NCI-H748 (cell line): ENCODE measurements at regions not wholly inside any gene's neighbourhood (a gene's known extent, or its start where the extent isn't known, plus 50 kb on each side); places are given as distances from the start of the nearest gene placed in this dataset.

Source experiments
- DNase-seq: peaks from one replicate; lab custom pipeline; 2025; ENCODE audit not compliant: unreplicated experiment; lab: John Stamatoyannopoulos, UW

DNA sequence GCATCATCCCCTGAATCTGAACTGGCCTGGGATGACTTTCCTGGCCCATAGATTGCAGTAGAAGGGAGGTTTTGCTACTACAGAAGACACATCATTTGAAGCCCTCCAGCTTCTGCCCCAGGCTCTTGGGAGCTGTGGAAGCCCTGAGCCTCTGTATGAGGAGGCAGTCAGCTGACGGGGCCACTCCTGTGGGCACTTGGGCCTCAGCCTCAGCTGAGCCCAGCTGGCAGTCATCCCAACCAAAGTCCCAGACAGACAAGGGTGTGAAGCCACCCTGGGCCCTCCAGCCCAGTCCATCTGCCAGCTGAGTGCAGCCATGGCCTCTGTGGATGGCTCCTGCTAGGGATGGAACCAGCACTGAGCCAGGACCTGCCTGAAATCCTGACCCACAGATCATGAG lies 502.3 kb upstream of the HS6ST1 start:
- no peak for DNase-seq

DNA sequence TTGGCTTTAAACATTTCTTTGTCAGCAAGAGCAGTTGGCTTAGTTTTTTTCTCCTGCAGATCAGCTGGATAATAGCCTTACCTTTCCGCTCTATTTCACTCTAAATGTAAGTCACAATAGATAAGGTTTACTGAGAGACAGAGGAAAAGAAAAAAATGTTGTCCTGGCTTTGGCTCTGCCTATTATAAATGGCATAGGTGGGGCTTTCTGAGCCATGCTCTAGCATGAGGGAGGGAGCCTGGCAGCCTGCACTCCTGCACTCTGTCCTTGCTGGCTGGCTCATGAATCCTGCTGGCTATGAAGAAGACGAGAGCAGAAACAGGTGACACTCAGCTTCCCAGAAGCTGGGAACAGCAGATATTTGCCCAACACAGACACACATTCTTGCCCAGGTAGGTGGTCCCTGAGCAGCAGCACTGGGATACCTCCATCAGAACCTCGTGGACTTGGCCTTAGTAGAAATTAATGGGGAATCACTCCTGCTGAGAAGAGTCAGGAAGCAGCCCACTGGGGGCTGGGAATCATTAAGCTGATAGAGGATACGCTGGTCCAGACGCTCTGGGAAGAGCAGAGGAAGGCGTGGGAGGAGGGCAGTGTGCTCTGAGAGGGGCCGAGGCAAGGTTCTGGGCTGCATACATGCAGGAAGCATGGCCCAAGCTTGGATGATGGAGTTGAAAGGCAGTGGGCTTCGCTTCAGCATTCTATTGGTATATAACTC lies 514.4 kb upstream of the HS6ST1 start:
- no peak for DNase-seq

DNA sequence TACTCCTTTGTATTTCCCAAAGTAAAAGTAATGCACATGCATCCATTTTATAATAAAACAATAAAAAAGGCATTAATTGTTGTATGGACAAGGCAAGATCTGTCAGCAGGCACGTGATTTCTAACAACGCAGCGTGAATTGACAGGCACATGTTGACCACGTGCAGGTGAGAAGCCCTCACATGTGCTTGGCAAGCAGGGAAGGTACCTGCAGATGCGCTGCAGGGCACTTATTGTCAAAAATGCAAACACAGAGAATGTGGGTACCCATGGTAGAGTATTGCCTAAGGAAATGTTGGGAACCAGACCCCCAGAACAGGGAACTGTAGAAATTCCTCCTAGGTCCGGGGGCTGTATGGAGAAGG lies 515.0 kb upstream of the HS6ST1 start:
- DNase-seq, result no peak

DNA sequence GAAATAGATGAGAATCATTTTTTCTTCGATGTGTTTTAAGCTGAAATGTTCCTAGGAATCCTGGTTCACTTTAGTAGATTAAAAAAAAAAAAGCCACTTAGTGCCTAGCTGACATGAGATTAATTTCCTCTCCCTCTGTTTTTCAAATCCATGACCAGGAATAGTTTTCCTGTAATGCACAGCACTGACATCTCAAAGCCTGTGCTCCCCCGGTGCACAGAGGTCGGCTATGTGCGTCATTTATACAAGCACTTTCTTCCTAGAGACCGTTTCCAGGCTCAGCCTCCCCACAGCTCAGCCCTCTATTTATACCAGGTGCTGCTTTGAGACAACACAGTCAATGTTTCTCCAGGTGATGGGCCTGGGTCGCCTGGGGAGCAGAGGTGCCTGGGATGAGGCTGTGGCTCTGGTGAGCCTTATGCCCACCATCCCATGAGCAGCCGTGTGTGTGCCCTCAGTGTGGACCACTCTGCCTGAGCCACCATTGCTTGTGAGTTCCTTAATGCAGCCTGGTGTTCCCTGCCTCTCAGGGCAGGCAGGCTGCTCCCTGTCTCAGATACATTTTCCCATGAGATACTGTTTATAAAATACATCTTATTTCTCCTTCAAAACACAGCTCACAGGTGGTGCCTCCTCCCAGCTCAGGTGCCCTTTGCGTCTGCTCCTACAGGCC lies 515.7 kb upstream of the HS6ST1 start:
- peak; percentile 58 for DNase-seq

DNA sequence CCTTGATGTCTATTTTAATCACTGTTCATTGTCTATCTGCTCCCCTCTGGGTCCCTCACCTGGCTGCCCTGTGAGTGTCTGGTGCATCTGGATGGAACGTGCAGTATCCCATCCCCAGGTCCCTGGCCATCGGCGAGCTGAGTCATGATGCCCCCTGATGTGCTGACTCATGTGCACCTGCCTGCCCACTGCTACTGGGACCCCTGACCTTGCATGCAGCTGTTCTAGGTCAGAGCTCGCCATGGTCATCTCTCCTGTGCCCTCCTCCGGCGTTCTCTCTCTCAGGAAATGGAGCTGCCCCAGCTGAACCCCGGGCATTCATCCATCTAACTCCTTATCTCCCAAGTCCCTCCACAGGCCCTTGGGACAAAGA lies 516.2 kb upstream of the HS6ST1 start:
- DNase-seq, result peak; percentile 6

DNA sequence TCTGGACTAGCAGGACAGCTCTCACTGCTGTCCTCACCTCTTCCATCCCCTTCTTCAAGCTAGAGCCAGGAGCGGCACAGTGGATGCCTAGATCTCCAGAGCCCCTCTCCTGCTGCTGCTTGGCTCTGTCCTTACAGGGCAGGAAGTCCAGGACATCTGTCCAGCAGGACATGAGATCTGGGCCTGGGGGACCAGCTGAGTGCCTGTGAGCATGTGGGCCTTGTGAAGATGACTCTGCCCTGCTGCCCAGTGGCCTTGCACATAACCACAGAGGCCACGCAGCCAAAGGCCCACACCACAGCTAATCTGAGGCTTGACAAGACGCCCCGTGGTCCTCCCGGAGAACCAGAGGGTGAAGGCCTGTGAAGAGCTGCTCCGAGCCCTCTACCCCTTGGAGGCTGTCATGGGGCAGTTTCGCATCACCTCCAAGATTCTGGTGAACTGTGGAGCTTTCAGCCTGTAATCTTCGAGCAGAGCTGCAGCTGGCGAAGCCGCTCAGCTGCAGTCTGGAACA lies 516.7 kb upstream of the HS6ST1 start:
- no peak for DNase-seq

DNA sequence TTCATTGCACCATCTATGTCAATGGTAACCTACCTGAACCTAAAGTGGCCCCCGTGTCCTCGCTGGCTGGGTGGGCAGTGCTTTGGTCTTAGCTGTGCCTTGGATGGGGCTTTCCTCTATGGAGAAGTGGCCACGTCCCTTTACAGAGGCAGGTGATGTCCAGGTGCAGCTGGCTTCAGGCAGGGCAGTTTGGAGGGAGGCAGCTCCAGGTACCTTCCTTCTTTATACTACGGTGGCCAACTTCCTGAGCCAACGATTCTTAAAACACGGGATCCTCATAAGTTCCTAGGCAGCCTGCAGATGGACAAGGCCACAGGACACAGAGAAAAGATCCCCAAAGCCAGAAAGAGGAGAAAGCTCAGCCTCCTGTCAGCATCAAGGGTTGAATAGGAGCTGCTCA lies 517.3 kb upstream of the HS6ST1 start:
- DNase-seq, result no peak

DNA sequence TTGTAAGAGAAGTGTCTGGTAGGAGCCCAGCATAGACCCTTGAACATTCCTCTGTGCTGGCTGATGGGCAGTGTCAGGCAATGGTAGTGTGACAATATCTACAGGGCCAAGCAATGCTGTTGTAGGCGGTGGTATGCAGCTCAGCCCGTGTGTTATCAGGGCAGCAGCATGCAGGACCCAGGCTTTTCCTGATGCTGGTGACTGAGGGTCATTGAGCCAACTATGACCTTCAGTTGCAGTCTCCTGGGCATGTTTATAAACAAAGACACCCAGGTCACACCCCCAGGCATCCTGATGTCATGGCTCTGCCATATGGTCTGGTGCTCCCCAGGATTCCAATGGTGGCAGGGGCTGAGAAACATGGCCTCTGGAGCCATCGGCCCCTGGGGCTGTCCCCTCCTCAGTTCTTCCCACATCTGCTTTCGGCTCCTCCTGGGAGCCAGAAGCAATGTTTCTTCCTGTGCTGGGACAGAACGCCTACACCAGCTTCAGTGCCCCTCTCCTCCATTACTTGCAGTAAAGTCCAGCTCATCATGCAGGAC lies 518.0 kb upstream of the HS6ST1 start:
- no peak for DNase-seq

DNA sequence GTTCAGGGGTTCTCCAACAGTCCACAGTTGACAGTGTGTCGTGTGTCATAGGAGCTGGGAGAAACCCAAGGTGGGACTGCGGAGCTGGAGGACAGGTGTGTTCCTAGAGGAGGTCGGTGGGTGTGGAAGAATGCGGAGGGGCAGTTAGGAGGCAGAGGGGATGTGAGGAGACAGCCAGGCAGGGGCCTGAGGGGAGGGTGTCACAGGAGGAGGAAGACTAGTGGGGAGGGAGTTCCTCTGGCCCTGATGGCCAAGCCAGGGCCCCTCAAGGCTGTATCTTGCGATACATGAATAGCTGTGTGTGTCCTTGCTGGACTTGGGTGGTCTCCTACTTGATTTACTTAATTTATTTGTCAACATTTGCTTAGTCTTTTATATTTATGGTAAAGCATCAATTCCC lies 519.6 kb upstream of the HS6ST1 start:
- DNase-seq, result no peak

DNA sequence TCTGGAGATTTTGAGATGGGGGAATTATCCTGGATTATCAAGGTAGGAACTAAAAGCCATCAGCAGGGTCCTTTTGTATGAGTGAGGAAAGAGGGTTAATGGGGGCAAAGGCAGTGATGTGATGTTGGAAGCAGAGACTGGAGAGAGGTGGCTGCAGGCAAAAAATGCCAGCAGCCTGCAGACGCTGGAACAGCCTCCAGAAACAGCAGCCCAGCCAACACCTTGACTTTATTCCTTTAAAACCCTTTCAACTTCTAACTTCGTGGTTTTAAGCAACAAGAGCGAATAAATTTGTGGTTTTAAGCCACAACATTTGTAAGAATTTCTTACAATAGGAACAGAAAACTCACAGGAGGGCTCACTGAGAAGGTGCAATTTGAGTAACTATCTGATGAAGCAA lies 523.1 kb upstream of the HS6ST1 start:
- no peak for DNase-seq

DNA sequence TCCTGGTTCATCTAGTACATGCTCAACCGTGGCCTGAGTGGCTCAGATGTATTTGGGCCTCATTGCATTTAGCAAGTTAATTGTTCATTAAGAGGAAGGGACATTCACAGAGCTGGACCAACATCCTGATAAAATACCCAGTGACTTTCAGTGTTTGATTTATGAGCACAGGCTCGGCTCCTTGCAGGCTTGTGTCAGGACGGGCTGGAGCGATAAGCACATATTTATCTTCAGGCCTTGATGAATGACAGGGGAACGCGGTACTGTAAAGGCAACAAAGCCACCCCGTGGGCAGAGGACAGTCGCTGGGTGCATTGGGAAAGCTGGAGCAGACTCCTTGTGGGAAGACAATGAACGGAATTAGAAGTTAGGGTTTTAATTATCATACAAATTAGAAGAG lies 548.6 kb upstream of the HS6ST1 start:
- peak; percentile 12 for DNase-seq

DNA sequence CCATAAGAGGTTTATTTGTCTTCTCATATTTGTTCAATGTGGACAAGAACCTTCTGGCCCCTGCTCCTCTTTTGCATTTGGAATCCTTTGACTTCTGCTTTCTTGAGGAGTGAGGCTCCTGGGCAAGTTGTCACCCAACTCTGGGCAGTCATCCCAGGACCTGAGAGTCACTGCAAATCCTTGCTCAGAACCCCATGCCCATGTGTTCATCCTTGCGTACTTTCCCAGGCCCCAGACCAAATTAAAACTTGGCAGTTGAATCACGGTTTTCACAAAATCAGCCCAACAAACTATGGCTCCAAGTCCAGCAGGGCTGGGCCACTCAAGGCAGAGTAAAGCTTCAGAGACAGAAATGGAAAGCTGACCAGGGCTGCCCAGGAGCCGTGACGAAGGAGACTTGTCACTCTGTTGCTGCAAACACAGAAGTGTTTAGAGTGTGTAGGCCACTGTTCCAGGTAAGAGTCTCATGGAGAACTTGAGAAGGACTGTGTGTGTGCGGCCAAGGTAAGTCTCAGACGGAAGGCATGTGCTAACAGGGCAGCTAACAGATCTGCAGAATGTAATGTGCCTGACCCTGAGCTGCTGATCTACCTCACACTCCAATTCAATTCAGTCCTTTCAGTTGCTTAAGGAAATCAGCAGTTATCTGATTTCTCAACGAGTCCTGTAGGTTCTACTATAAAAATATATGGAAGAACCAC lies 549.4 kb upstream of the HS6ST1 start:
- no peak for DNase-seq

DNA sequence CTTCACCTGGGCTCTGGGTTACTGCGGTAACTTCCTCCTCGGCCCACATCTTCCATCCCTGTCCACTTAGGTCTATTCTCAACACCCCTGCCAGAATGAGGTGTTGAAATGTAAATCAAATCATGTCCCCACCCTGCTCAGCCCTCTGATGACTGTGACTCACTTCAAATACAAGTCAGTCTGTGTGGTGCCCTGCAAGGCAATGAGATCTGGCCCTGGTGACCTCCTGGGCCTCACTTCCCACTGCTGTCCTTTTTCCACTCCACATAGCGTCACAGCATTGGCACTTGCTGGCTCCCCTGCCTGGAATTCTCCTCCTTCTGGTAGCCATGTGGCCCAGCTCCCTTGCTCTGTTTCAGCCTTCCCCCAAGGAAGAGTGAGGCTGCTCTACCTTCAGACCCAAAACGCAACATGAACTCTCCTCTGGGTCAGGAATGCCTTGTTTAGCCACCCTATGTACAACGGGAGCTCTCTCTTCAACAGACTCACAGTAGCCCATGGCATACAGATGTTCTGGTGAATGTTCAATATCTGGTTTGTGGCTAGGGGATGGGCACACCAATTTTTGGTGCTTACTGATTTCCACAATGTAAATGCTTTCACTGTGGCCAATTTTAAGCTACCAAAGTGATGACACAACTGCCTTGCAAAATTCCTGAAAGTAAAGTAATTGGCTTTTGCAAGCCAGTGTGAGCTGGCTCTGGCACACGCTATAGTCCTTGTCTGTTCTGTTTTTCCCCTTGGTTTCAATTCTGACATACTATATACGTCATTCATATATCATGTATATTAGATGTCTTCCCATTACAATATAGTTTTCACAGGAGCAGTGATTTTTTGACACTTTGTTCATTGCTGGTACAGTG lies 550.3 kb upstream of the HS6ST1 start:
- no peak for DNase-seq

DNA sequence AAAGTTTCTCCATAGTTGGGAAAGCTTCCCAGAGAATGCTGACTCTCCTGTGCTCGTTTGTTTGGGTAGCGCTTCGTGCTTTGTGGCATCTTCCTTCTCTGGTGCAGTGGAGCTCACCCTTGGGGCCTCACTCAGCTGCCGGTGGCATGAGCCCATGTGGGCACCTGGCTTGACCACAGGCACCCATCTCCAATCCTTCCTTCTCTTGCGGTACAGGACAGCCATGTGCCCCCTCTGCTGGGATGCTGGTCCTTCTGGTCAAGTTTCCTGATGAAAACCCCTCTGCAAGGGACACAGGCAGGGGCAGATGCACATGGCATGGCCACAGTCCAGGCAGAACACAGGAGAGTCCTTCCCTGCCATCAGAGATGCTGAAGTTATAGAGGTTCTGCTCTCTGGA lies 555.9 kb upstream of the HS6ST1 start:
- DNase-seq, result no peak

DNA sequence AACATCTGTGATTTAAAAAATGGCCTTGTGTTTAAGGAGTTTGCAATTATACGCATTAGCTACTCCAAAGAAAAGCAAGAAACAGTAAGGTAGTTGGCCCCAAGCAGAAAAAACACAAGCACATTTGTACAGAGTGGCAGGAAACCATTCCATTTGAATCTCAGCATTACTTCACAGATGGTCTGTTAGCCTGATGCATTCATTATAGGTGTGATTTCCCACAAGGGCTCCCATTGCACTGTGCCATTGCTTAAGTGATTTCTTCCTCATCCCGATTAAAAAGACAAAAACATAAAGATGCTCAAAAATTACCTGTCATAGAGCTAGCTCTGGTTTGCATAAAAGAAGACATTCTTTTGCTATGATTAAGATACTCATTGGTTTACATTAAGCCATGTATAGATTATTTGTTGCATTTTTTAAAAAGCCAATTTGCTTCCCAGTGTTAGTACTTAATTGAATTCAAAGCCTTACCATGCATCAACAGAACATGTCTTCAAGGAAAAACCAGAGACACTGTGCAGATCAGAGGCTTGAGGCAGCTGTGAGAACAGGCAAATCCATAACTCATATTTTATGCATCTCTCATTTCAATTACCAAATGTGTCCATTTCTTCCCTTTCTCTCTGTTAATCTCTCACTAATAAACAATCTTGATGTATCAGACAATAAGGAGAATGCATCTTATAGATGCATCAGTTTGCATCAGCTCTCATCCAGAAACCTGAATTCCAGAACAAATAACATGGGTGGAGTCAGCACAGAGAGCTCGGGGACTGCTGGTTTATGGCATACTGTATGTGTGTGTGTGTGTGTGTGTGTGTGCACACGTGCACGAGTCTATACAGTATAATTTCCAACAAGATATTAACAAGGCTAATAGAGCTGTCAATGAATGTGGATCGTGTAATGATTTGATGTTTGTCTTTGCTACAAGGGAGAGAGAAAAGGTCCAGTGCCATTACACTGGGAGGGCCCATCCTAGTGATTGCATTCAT lies 558.6 kb upstream of the HS6ST1 start:
- no peak for DNase-seq

DNA sequence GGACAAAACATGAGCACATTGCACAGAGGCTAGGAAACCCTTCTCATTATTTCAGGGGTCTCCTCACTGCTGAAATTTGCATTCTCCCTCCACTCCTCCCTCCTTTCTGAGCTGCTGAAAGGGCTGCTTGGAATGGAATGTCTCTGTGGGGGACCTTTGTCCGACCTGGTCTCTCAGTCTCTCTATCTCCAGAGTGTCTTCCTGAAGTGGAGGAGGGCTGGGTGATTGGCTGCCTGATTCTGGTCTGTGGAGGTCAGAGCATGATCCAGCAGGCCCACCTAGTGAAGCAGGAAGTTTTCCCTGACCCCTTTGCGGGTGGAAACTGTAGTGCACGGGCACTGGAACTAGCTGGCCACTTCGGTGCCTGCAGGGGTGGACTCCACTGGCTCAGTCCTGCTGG lies 560.5 kb upstream of the HS6ST1 start:
- no peak for DNase-seq

DNA sequence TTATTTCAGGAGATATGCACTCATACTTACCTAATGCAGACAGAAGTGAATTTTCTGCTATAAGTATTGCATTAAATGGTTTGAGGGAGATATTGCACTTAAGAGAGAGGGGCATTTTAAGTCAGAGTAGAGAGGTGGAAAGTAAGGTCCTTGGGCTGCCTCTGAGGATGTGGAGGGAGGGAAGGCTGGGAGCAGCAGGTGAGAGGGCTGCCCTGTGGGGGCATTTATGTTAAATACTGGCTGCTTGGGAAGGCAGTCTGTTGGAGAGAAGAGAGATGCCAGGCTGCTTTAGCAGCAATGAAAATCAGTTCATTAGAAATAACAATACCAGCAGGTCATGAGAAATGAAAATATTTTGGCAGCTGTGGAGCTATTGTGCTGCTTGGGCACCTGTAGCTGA lies 576.2 kb upstream of the HS6ST1 start:
- DNase-seq, result no peak

DNA sequence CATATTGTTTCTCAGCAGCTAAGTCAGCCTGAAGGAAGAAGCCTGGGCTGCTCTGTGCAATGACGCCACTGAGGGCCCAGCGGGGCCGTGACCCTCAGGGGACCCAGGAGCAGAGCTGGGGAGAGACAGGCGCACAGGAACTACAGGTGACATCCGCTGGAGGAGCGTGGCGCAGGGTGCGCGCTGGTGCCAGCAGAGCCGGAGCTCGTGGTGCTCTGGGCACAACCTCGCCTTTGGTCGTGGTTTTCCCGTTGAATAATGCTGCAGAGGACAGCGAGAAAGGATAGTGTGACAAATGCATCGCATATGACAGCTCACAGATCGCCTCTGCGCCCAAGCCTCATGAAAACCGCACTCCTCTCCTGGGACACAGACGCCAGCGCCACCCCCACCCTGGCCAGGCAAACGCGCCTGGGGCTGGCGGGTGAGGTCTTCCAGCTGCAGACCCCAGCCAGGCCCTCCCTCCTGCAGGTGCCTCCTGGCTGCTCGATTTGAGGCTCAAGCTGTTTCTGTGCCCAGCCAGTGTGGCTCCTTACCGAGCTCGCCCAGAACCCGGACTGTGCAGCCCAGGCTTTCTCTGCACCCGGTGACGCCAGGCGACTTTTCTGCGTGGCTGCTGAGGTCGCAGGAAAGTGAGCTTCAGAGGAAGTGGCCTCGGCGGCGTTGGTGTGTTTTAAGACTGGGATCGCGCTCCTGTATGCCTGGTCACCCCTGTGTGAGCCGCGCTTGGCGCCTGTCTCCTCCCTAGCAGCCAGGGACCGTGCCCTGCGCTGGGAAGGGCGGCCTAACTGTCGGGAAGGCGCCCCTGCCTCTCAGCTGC lies 583.1 kb upstream of the HS6ST1 start:
- no peak for DNase-seq

DNA sequence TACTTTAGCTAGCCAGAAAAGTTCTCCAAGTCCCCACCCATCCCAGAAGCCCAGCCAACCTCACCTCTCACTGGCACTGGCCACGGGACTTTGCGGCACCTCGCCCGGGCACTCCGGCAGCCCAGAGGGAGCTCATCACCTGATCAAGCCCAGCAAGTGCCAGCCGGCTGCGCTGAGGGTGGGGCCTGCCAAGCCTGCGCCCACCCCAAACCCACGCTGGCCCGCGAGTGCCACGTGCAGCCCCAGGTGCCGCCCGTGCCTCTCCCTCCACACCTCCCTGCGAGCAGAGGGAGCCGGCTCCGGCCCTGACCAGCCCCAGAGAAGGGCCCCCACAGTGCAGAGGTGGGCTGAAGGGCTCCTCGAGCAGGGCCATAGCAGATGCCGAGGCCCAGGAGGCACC lies 585.0 kb upstream of the HS6ST1 start:
- no peak for DNase-seq
